GM18861 (cell line): ENCODE measurements at regions not wholly inside any gene's neighbourhood (a gene's known extent, or its start where the extent isn't known, plus 50 kb on each side); places are given as distances from the start of the nearest gene placed in this dataset.
"Not testable (repeated sequence)": the region's sequence is repeated elsewhere in the genome, so short reads cannot be mapped to it uniquely, and the experiment has no call there.

Experiments used
- ATAC-seq: cut with Tn5 transposase; IDR thresholded peaks from one replicate; pipeline ENCODE4 v1.9.1; 2021; ENCODE audit not compliant: unreplicated experiment

- ATAC-seq: no peak
Observed at GRCh38 chr4:79266136-79266535, 59.7 kb downstream of the NAA11 start.

GRCh38 chr4:79259242-79259641 is 66.6 kb downstream of the NAA11 start:
- ATAC-seq: no peak

GRCh38 chr4:79258614-79259176 is 67.2 kb downstream of the NAA11 start:
- no peak for ATAC-seq

GRCh38 chr4:79257953-79258613 is 67.8 kb downstream of the NAA11 start:
- no peak for ATAC-seq

- ATAC-seq: no peak
Observed at GRCh38 chr4:79255793-79256192, 70.1 kb downstream of the NAA11 start.

GRCh38 chr4:79253924-79254323 is 71.9 kb downstream of the NAA11 start:
- no peak for ATAC-seq

GRCh38 chr4:79253168-79253567 is 72.7 kb downstream of the NAA11 start:
- no peak for ATAC-seq

- ATAC-seq: peak; percentile 73
Observed at GRCh38 chr4:79250887-79251286, 75.0 kb downstream of the NAA11 start.

- ATAC-seq: peak; percentile 47
Observed at GRCh38 chr4:79249881-79250503, 75.9 kb downstream of the NAA11 start.

GRCh38 chr4:79248610-79249009 is 77.3 kb downstream of the NAA11 start:
- ATAC-seq: no peak

- no peak for ATAC-seq
Observed at GRCh38 chr4:79247695-79248394, 78.0 kb downstream of the NAA11 start.

- not testable (repeated sequence) for ATAC-seq
Observed at GRCh38 chr4:79245200-79245940, 80.5 kb downstream of the NAA11 start.

GRCh38 chr4:79241846-79242245 is 84.0 kb downstream of the NAA11 start:
- ATAC-seq: no peak

GRCh38 chr4:79237851-79238250 is 88.0 kb downstream of the NAA11 start:
- ATAC-seq: no peak

- no peak for ATAC-seq
Observed at GRCh38 chr4:79236785-79237184, 89.1 kb downstream of the NAA11 start.

- no peak for ATAC-seq
Observed at GRCh38 chr4:79235095-79235494, 90.8 kb downstream of the NAA11 start.

GRCh38 chr4:79233820-79234219 is 92.0 kb downstream of the NAA11 start:
- no peak for ATAC-seq

- ATAC-seq: no peak
Observed at GRCh38 chr4:79232540-79232939, 93.3 kb downstream of the NAA11 start.

- no peak for ATAC-seq
Observed at GRCh38 chr4:79227860-79228259, 98.0 kb downstream of the NAA11 start.

- no peak for ATAC-seq
Observed at GRCh38 chr4:79225360-79225759, 100.5 kb downstream of the NAA11 start.

GRCh38 chr4:79224777-79225104 is 101.1 kb downstream of the NAA11 start:
- ATAC-seq: no peak
